Thymus (tissue), 11 donors: ENCODE measurements at regions not wholly inside any gene's neighbourhood (a gene's known extent, or its start where the extent isn't known, plus 50 kb on each side); places are given as distances from the start of the nearest gene placed in this dataset.

ENCODE experiments used
- DNase-seq, 9 donors: peaks; one replicate each; pipeline ENCODE4 v3.0.0-alpha.2; 2013; ENCODE audit warnings: low spot score in 9 of 9, low read depth in 6 of 9, missing footprints in 1 of 9
- H3K27ac ChIP-seq, 2 donors: one replicate each; pipeline ENCODE4 v1.5.1; 2013; ENCODE audit warnings: control low read depth in 1 of 2, low read depth in 1 of 2, low read length in 1 of 2, mild to moderate bottlenecking in 1 of 2, moderate library complexity in 1 of 2
- H3K27me3 ChIP-seq, 2 donors: one replicate each; pipeline ENCODE4 v1.5.1; 2013; ENCODE audit warnings: low read length in 1 of 2; ENCODE audit not compliant: control insufficient read depth in 2 of 2, insufficient read depth in 1 of 2
- H3K36me3 ChIP-seq, 2 donors: one replicate each; pipeline ENCODE4 v1.5.1; 2013; ENCODE audit warnings: low read length in 1 of 2, mild to moderate bottlenecking in 1 of 2, moderate library complexity in 1 of 2; ENCODE audit not compliant: control insufficient read depth in 2 of 2, insufficient read depth in 2 of 2
- H3K4me1 ChIP-seq, 2 donors: one replicate each; pipeline ENCODE4 v1.5.1; 2013; ENCODE audit warnings: low read length in 2 of 2; ENCODE audit not compliant: control insufficient read depth in 2 of 2, insufficient read depth in 2 of 2
- H3K4me3 ChIP-seq, 2 donors: one replicate each; pipeline ENCODE4 v1.5.1; 2013; ENCODE audit warnings: low read length in 2 of 2, control low read depth in 1 of 2, mild to moderate bottlenecking in 1 of 2
- H3K9me3 ChIP-seq, 2 donors: one replicate each; pipeline ENCODE4 v1.5.1; 2013; ENCODE audit warnings: low read length in 1 of 2, mild to moderate bottlenecking in 1 of 2; ENCODE audit not compliant: control insufficient read depth in 2 of 2, insufficient read depth in 1 of 2
- WGBS: extraction: QIAGEN DNeasy Blood & Tissue Kit; methylation state at CpG from one replicate; pipeline ENCODE4 v1.1.7; 2013; 5-methylcytosine and 5-hydroxymethylcytosine counted together
- donor health status: healthy.

GRCh38 chr2:136215449-136215848, 97.5 kb upstream of the CXCR4 start:
- DNase-seq: no peak
- Histone ChIP-seq H3K27ac (no peak overlapping the region), H3K4me1 (peaks cover 31% of the 10 kb centered on the region in 2 donors), H3K4me3 (no peak overlapping the region), H3K36me3 (no peaks in the 10 kb centered on the region), H3K9me3 (peaks cover 0 to 2% of the 10 kb centered on the region in 2 donors), H3K27me3 (no peaks in the 10 kb centered on the region)
- whole genome bisulfite sequencing: 98% methylated on average over 2 of the region's 2 CpGs

DNA sequence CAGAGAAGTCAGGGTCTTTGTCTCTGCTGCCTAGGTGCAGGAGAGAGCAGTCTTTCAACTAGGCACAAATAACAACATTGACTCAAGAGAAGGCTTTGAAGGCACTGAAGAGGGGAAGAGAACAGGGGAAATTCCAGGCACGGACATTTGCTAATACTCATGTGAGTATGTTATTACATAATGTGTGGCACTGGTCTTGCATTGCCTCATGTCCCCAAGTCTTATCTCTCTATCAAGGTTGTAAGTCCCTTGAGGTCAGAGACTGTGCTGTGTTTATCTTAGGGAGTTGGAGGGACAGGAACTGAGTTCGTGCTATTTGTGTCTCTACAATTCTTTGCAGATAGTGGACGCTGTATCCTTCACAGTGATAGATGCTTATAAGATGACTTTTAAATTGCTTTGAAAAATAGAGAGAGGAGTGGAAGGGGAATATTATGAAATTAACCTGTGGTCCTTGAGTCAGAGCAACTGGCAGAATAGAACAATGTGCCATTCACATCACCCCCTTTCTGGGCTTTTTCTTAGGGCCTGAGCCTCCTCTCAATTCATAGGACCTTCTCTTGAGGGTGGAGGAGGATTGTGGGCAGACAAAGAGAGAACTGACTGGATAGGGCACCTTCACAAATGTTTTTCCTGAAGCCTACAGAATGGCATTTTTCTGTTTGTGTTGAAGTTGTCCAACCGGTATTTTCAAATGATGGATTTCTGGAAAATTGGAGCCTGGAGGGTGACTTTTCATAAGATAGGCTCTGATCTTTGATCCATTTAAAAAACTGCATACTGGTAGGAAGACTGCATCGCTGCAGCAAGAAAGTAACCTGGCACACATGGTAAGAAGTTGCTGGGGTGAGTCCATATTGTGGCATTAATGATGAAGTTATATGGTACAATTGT, 96.6 kb upstream of the CXCR4 start:
- H3K36me3 ChIP-seq: no peaks in the 10 kb centered on the region
- 96% methylated on average over 5 of the region's 5 CpGs for WGBS
- no peak overlapping the region for H3K4me3 ChIP-seq
- H3K4me1 ChIP-seq: peaks cover 31 to 32% of the 10 kb centered on the region in 2 donors
- no peak overlapping the region for H3K27ac ChIP-seq
- H3K27me3 ChIP-seq: no peaks in the 10 kb centered on the region
- H3K9me3 ChIP-seq: peaks cover 0 to 6% of the 10 kb centered on the region in 2 donors
- DNase-seq: no peak

DNA sequence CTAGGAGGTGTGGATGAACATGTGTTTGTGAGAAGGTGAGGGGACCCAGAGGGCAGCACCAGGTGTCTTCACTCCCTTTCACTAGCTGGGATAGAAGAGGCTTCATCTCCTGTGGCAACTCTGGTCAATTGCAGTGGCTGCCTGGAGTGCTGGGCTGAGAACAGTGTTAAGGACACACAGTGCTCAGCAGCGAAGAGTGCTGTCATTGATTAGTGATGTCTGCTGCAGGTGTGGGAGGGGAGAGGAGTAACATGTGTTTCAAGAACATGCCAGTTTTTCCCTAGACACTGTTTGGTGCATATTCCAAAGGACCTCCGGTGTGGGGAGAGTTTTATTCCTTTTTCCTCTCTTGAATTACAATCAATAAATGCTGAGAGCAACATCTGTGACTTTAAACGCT, 95.9 kb upstream of the CXCR4 start:
- no peak for DNase-seq
- H3K9me3 ChIP-seq: peaks cover 0 to 9% of the 10 kb centered on the region in 2 donors
- H3K4me1 ChIP-seq: peaks cover 31 to 32% of the 10 kb centered on the region in 2 donors
- no peak overlapping the region for H3K27ac ChIP-seq
- WGBS: 97% methylated on average over 3 of the region's 3 CpGs
- H3K36me3 ChIP-seq: no peaks in the 10 kb centered on the region
- no peak overlapping the region for H3K4me3 ChIP-seq
- no peaks in the 10 kb centered on the region for H3K27me3 ChIP-seq

DNA sequence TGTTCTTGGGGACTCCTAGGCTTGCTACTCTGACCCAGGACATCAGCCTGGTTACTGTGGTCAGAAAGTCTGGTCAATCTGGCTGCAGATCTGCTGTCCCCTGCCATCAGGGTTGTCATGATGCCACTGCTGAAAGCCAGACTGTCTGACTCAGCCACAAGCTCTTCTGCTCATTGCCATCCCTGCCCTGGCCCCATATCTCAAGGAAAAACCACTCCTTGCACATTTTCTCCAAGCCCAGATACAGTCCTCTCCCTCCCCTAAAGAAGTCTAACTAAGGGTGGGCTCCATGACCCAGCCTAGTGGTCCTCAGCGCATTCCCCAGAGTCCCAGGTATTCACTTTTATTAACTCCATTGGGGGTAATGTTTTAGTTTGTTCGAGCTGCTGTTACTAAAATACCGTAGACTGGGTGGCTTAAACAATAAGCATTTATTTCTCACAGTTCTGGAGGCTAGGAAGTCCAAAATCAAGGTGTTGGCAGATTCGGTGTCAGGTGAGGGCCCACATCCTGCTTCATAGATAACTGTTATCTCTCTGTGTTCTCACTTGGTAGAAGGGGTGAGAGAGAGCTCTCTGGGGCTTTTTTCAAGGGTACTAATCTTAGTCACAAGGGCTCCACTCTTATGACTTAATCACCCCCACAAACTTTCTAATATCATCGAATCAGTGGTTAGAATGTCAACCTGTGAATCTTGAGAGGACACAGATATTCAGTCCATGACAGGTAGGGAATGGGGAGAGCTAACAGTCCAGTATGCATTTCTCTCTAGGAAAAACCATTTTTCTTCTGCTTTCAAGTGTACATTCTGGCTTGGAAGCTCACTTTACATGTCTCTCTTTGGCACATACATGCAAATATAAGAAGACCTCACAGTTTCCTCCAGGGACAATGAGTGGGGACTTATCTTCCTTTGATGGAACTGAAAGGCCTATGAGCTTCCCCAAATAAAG, 94.8 kb upstream of the CXCR4 start:
- H3K4me3 ChIP-seq: no peak overlapping the region
- 55% methylated on average over 5 of the region's 5 CpGs for WGBS
- H3K27ac ChIP-seq: peak overlapping the region; percentile 15 to 28
- H3K36me3 ChIP-seq: no peaks in the 10 kb centered on the region
- H3K4me1 ChIP-seq: peaks cover 36 to 37% of the 10 kb centered on the region in 2 donors
- no peaks in the 10 kb centered on the region for H3K27me3 ChIP-seq
- H3K9me3 ChIP-seq: peaks cover 0 to 9% of the 10 kb centered on the region in 2 donors
- peak in 2 of 9 donors; percentile 36 to 64 for DNase-seq

GRCh38 chr2:136211701-136212100, 93.8 kb upstream of the CXCR4 start:
- H3K36me3 ChIP-seq: no peaks in the 10 kb centered on the region
- DNase-seq: no peak
- H3K9me3 ChIP-seq: peaks cover 0 to 11% of the 10 kb centered on the region in 2 donors
- H3K4me3 ChIP-seq: no peak overlapping the region
- no peaks in the 10 kb centered on the region for H3K27me3 ChIP-seq
- peak overlapping the region in 1 of 2 donors; percentile 69 for H3K27ac ChIP-seq
- H3K4me1 ChIP-seq: peaks cover 45 to 46% of the 10 kb centered on the region in 2 donors

DNA sequence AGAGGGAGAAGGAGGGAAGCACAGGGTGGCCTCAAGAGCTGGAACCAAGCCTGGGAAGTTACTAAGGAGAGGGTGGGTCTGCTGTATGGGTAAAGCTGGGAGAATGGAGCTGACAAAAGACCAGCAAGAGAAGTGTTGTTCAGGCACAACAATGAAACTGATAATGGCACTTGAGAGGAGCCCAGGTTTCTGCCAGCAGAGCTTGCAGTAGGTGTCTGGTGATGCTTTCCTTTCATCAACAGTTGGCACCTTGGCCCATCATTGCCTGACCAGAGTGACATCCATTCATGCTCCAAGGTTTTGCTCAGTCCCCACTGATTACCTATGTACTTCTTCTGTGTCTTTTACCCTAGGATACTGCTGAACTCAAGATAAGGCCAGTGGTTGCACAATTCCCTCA, 92.9 kb upstream of the CXCR4 start:
- H3K4me1 ChIP-seq: peaks cover 50 to 52% of the 10 kb centered on the region in 2 donors
- no peak overlapping the region for H3K4me3 ChIP-seq
- DNase-seq: no peak
- no peaks in the 10 kb centered on the region for H3K27me3 ChIP-seq
- peak overlapping the region in 1 of 2 donors; percentile 3 for H3K27ac ChIP-seq
- H3K9me3 ChIP-seq: peaks cover 0 to 14% of the 10 kb centered on the region in 2 donors
- no peaks in the 10 kb centered on the region for H3K36me3 ChIP-seq

GRCh38 chr2:136210455-136210805, 92.5 kb upstream of the CXCR4 start:
- no peaks in the 10 kb centered on the region for H3K27me3 ChIP-seq
- DNase-seq: no peak
- H3K4me1 ChIP-seq: peaks cover 50 to 52% of the 10 kb centered on the region in 2 donors
- no peak overlapping the region for H3K4me3 ChIP-seq
- H3K36me3 ChIP-seq: no peaks in the 10 kb centered on the region
- no peak overlapping the region for H3K27ac ChIP-seq
- 26% methylated on average over 2 of the region's 2 CpGs for WGBS
- H3K9me3 ChIP-seq: peaks cover 0 to 14% of the 10 kb centered on the region in 2 donors

DNA sequence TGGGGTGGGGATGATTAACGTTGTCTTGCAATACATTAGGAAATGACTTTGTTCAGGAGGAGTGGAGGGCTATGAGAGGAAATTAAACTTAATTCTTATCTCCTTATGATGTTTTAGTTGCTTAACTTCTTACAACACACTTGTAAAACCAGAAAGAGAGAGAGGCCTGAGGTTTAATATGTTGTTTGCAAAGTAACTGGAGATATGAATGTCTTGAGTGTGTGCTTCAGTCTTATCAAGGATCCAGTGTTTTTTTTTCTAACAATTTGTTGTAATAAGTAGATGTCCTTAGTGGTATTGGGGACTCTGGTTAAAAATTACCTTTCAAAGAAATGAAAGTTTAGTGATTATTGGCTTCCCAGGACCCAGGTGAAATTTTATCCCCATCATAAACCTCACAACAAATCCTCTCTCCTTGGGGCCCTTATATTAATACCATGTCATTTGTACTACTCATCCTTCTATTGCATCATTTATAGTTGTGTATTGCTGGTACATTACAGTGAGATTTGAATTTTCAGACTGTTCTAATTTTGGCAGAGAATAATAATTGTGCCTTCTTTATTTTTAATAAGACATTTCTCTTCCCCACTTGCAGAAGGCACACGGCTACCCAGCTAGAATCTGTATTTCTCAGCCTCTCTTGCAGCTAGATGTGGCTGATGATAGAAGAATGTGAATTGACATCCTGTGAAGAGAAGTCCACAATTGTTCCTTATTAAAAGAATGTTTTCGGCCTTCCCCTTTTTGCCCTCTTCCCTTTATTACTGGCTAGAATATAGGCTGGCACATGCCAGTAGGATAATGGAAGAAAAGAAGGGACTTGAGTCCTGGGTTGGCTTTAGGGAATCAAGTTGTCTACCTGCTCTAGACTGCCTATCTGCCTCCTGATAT, 91.9 kb upstream of the CXCR4 start:
- 77% methylated on average over 3 of the region's 3 CpGs for WGBS
- Histone ChIP-seq H3K9me3 (peaks cover 0 to 14% of the 10 kb centered on the region in 2 donors), H3K36me3 (no peaks in the 10 kb centered on the region), H3K27ac (no peak overlapping the region), H3K4me3 (no peak overlapping the region), H3K27me3 (no peaks in the 10 kb centered on the region), H3K4me1 (peaks cover 50 to 52% of the 10 kb centered on the region in 2 donors)
- no peak for DNase-seq
